OCI-LY1 (cell line): ENCODE measurements at regions not wholly inside any gene's neighbourhood (a gene's known extent, or its start where the extent isn't known, plus 50 kb on each side); places are given as distances from the start of the nearest gene placed in this dataset.
"Not testable (repeated sequence)": the region's sequence is repeated elsewhere in the genome, so short reads cannot be mapped to it uniquely, and the experiment has no call there.

Source experiments
- EZH2 ChIP-seq: fragments of 200-600 bp; sonication (generic), shearing (Covaris generic); IDR thresholded peaks from 2 replicates; pipeline ENCODE4 v1.8.0; 2017; ENCODE audit warnings: borderline replicate concordance, mixed run types, mild to moderate bottlenecking, antibody characterized with exemption, low read length, moderate library complexity, mixed read lengths
- TF ChIP-seq, protein P1 (sequence below): fragments of 200-600 bp; sonication (generic), shearing (Covaris generic); IDR thresholded peaks from 2 replicates; pipeline ENCODE4 v1.5.1; 2017; ENCODE audit warnings: mild to moderate bottlenecking, antibody characterized with exemption, low read length, moderate library complexity, mixed read lengths

GRCh38 chr2:132318481-132318880 lies 98.1 kb upstream of the GPR39 start:
- TF ChIP-seq, protein P1, sequence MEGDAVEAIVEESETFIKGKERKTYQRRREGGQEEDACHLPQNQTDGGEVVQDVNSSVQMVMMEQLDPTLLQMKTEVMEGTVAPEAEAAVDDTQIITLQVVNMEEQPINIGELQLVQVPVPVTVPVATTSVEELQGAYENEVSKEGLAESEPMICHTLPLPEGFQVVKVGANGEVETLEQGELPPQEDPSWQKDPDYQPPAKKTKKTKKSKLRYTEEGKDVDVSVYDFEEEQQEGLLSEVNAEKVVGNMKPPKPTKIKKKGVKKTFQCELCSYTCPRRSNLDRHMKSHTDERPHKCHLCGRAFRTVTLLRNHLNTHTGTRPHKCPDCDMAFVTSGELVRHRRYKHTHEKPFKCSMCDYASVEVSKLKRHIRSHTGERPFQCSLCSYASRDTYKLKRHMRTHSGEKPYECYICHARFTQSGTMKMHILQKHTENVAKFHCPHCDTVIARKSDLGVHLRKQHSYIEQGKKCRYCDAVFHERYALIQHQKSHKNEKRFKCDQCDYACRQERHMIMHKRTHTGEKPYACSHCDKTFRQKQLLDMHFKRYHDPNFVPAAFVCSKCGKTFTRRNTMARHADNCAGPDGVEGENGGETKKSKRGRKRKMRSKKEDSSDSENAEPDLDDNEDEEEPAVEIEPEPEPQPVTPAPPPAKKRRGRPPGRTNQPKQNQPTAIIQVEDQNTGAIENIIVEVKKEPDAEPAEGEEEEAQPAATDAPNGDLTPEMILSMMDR = not testable (repeated sequence)
- not testable (repeated sequence) for TF ChIP-seq EZH2
